Stimulated activated naive CD4-positive, alpha-beta T cell treated with Interleukin-2 at 50 U/mL for 16 hours (primary cell): ENCODE measurements at regions not wholly inside any gene's neighbourhood (a gene's known extent, or its start where the extent isn't known, plus 50 kb on each side); places are given as distances from the start of the nearest gene placed in this dataset.
"Not testable (repeated sequence)": the region's sequence is repeated elsewhere in the genome, so short reads cannot be mapped to it uniquely, and the experiment has no call there.

Experiments used
- DNase-seq: peaks from one replicate; lab custom pipeline; 2025; lab: John Stamatoyannopoulos, UW

DNA sequence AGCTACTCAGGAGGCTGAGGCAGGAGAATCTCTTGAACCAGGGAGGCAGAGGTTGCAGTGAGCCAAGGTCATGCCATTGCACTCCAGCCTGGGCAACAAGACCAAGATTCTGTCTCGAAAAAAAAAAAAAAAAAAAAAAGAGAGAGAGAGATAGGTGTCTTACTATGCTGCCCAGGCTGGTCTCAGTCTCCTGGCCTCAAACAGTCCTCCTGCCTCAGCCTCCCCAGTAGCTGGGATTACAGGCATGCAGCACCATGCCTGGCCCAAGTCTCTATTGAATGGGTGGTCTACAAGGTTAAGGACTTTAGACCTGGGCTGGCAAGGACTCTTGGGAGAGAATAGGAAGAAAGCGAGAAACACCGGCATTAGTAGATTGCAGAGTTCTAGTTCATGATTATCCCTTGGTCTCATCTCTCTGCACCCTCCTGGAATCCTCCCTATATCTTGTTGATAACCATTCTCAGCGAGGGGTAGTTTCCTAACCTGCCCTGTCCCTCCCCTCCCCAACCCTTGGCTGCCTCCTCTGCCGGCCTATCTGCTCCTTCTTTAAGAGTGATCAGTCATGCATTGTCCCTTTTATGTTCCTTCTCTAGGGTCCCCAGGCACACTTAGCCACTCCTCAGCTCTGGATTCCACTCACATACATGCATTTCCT lies 128.1 kb upstream of the MAP1LC3B2 start:
- DNase-seq: no peak

DNA sequence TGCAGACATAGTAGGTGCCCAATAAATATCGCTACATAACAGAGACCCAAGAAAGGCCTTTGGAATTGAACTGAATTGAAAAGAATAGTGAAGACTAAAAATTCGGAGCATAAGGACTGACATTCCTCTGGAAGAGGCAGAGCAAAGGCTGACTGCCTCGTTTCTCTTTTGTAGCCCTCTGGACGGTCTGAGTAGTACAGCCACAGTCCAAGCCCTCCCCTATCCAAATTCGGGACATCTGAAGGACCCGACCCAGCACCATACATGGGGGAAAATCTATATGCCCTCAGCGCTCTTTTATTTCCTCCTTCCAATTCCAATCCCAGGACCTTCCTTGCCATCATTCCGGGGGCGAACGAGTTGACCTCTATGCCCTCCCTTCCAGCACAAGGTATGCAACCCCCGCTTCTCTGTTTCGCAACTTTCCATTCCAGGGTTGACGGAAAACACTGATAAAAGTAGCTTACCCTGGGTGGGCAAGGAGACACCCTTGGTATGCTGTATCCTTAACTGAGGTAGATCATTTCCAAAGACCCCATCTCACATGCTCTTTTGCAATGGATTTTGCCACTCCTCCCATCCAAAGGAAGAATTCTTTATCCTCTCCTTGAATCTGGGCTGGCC lies 127.4 kb upstream of the MAP1LC3B2 start:
- no peak for DNase-seq

DNA sequence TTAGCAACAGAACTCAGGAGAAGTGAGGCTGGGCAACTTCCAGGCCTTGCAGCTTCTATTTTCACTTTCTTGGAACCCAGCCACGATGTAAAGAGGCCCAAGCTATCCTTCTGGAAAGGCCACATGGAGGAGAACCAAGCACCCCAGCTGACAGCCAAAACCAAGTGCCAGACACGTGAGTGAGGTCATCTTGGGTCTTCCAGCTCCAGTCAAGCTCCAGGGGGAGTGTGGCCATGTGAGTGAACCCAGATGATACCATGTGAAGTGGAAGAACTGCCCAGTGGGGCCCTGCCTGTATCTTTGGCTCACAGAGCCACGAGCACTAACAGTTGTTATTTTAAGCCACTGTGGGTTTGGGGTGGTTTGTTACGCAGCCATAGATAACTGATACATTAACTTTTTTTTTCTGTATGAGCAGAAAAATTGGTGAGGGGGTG lies 126.8 kb upstream of the MAP1LC3B2 start:
- no peak for DNase-seq

DNA sequence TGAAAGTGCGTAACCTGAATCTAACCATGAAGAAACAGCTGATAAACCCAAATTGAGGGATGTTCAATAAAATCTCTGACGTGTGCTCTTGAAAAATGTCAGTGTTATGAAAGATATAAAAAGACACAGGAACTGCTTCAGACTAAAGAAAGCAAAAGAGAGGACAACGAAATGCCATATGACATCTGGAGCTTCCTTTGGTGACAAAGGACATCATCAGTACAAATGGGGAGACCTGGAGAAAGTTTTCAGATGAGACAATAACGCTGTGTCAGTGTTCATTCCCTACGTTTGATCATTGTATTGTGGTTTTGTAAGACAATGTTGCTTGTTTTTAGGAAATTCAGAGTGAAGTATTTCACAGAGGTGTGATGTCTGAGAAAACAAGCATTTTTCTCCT lies 125.9 kb upstream of the MAP1LC3B2 start:
- DNase-seq: no peak

- DNase-seq: no peak
Observed at GRCh38 chr12:116434155-116435011, 124.8 kb upstream of the MAP1LC3B2 start.

DNA sequence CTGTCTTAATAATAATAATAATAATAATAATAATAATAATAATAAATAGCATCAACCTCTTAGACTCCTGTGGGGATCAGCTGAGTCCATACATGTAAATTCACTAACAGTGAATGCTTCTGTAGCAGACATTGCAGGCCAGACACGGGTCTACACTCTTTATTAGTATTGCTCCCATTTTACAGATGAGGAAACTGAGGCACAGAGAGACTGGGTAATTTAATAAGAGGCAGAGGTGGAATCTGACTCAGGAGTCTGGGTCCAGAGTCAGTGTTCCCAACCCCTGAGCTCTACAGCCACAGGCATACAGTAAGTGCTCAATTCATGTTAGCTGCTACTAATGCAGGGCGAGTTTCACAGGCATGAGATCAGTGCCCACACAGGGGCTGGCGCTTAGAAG lies 123.2 kb upstream of the MAP1LC3B2 start:
- no peak for DNase-seq

GRCh38 chr12:116436561-116437249 lies 122.5 kb upstream of the MAP1LC3B2 start:
- DNase-seq: no peak

DNA sequence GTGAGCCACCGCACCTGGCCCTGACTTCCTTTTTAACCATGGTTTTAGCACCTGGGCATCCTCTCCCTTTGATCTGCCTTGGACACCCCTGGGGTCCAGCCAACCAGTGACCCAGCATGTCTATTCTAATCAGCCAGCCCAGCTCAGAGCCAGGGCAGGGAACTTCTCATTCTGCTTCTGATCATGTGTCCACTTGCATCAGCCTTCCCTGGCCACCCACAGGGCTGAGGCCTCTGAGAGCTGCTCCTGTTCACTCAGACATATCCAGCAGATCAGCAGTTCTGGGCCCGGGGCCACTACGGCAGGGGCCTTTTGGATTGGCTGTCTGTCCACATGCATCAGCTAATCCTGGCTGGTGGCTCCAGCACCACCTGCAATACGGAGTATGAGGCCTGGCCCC lies 117.9 kb upstream of the MAP1LC3B2 start:
- DNase-seq: no peak

- no peak for DNase-seq
Observed at GRCh38 chr12:116442304-116442703, 116.9 kb upstream of the MAP1LC3B2 start.

DNA sequence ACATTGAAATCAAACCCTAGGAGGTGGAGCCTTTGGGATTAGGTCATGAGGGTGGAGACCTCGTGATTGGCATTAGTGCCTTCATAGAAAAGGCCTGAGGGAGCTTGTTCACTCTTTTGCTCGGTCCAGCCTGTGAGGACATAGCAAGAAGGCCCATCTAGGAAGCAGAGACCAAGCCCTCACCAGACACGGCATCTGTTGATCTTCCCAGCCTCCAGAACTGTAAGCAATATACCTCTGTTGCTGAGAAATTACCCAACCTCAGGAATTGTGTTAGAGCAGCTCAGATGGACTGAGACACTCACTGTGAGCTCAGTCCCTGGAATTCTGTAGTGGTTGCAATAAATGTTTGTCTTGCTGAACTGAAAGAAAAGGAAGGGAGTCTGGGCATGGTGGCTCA lies 116.2 kb upstream of the MAP1LC3B2 start:
- no peak for DNase-seq

- no peak for DNase-seq
Observed at GRCh38 chr12:116443821-116444589, 115.2 kb upstream of the MAP1LC3B2 start.

GRCh38 chr12:116444590-116444943 lies 114.6 kb upstream of the MAP1LC3B2 start:
- no peak for DNase-seq

DNA sequence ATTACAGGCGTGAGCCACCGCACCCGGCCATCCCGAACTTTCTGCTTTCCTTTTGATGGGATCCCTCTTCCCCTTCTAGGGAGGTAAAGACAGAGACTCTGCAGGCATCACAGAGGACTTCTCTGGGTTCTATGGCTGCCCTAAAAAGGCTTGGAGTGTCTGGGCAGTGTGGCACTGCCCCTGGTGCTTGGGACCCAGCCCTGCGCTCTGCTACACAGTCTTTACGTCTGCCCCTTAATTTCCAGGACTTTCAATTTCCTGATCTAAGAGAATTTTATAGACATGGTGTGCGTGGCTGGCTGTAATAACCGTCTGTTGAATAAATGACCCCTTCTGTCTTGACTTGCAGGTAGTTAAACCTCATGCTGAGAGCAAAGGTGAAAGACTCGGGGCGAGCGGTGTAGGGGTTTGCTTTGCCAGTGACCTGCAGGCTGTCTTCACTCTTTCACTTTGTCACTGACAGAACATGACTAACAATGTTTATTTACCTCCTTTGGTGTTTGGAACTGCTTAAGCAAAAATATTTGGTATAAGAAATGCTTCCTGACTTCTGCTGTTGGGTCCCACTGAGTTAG lies 110.9 kb upstream of the MAP1LC3B2 start:
- no peak for DNase-seq

DNA sequence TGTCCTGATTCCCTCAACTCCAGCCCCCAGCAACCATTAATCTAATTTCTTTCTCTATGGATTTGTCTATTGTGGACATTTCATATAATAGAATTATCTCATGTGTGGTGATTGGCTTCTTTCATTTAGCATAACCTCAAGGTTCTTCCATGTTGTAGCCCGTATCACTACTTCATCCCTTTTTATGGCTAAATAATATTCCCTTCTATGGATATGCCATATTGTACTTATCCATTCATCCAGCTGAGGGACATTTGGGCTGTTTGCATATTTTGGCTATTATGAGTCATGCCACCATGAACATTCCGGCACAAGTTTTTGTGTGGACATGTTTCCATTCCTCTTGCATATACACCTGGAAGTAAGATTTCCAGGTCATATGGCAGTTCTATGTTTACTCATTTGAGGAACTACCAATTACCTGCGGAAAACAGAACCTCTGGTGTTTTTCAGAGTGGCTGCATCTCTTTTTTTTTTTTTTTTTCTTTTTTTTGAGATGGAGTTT lies 108.7 kb upstream of the MAP1LC3B2 start:
- no peak for DNase-seq

DNA sequence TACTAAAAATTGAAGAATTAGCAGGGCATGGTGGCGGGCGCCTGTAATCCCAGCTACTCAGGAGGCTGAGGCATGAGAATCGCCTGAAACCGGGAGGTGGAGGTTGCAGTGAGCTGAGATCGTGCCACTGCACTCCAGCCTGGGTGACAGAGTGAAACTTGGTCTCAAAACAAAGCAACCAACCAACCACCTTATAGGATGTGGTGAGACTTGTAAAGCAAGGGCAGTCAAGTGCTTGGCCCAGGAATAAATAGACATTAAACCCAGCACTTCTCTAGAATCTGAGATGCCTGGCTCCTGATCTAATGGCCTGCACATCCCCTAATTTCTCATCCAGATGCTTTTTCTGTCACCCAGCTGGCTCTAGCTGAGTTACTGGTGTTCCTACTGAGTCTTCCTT lies 106.2 kb upstream of the MAP1LC3B2 start:
- DNase-seq: not testable (repeated sequence)

DNA sequence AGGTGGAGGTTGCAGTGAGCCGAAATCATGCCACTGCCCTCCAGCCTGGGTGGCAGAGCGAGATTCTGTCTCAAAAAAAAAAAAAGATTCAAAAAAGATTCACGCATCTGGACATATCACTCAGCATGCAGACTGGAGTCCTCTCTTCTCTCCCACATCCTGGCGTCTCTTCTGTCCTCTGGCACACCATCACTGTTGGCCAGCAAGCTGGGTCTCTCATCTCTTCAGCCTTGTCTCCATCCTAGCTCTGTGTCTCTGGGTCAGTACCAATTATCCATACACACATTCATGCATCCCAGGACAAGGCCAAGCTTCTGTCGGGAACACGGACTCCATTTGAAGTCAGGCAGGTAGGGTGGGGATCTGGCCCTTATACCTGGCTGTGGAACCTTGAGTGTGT lies 105.5 kb upstream of the MAP1LC3B2 start:
- no peak for DNase-seq

GRCh38 chr12:116454076-116454475 lies 105.1 kb upstream of the MAP1LC3B2 start:
- DNase-seq: no peak

- DNase-seq: no peak
Observed at GRCh38 chr12:116454950-116455447, 104.2 kb upstream of the MAP1LC3B2 start.

GRCh38 chr12:116455540-116456329 lies 103.4 kb upstream of the MAP1LC3B2 start:
- no peak for DNase-seq
